ENCODE measurements at regions not wholly inside any gene's neighbourhood (a gene's known extent, or its start where the extent isn't known, plus 50 kb on each side); places are given as distances from the start of the nearest gene placed in this dataset.
A peak's percentile ranks its signal among the peaks of the same experiment; 100 is the strongest.
"Not testable (repeated sequence)": the region's sequence is repeated elsewhere in the genome, so short reads cannot be mapped to it uniquely, and the experiment has no call there.

DNA sequence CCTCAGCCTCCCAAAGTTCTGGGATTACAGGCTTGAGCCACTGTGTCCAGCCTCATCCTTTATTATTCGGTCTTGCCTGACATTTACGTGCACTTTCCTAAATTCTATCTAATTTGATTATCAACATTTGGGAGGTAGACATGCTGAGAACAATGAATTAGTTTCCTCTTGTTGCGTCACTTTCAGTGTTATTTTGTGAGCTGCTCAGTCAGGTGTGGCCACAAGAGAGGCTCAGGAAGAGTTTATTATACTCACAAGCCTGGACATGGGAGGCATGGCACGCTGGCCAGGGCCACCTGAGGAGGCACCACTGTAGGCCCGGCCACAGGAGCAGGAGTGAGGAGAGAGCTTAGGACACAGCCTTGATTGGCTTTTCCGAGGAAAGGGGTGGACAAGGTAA is 59.7 kb upstream of the RBFOX2 start:
- no peak for DNase-seq

DNA sequence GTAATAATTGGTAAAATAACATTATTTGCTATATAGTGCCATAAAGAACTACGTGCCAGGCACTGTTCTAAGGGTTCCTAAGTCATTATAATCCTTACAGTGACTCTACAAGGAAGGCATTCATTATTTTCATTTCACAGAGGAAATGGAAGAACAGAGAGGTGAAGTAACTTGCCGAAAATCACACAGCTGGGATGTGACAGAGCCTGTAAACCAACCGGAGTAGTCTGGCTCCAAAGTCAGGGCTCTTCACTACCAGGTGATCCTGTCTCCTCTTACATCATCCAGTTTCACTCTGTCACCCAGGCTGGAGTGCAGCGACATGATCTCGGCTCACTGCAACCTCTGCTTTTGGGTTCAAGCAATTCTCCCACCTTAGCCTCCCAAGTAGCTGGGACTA is 59.2 kb upstream of the RBFOX2 start:
- DNase-seq = no peak

DNA sequence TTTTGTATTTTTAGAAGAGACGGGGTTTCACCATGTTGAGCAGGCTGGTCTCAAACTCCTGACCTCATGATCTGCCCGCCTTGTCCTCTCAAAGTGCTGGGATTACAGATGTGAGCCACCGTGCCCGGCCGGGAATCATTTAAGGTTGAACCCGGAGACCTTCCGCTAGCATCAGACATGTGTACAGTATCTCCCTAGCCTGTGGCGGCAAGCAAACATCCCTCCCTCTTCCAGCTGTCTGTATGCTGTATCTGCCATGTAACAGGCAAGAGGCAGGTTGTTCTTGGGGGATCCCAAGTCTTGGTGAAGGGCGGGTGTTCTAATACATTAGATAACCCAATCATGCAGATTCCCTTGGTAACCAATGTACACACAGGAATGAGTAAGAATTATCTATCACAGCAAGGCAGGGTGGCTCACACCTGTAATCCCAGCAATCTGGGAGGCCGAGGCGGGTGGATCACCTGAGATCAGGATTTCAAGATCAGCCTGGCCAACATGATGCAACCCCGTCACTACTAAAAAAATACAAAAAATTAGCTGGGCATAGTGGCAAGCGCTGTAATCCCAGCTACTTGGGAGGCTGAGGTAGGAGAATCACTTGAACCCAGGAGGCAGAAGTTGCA is 58.1 kb upstream of the RBFOX2 start:
- no peak for DNase-seq

DNA sequence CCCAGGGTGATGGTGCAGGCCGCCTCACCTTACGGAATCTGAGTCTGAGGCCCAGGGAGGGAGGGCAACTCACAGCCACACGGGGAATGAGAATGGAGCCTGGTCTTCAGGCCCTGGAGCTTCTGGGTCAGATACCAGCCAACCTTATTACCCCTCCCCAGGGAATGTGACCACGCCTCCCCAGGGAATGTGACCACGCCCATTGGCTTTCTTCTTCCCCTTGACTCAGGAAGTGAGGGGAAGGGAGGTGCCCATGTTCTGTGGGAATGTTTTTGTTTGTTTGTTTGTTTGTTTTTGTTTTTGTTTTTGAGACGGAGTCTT is 57.5 kb upstream of the RBFOX2 start:
- no peak for DNase-seq

DNA sequence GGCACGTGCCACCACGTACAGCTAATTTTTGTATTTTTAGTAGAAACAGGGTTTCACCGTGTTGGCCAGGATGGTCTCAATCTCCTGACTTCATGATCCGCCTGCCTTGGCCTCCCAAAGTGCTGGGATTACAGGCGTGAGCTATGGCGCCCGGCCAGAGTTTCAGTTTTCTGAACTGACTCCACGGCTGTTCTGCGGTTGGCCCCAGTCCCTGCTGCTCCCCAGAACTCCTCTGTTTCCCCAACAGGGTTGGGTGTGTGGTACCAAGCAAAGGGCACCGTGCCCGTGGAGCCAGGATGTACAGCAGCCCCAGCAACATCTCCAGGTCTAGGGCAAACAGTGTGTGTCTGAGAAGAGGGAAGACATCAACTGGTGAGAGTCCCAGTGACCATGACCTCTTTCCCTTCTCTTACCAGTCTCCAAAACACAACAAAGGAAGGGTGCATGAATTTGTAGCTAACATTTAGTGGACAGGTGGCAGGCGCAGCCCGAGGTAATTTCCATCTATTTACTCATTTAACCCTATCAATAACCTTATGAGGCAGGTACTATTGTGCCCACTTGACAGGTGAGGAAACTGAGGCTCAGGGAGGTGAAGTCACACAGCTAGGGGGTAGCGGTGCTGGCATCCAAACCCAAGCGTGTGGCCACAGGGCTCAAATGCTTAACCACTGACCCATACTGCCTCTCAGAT is 57.0 kb upstream of the RBFOX2 start:
- no peak for DNase-seq

DNA sequence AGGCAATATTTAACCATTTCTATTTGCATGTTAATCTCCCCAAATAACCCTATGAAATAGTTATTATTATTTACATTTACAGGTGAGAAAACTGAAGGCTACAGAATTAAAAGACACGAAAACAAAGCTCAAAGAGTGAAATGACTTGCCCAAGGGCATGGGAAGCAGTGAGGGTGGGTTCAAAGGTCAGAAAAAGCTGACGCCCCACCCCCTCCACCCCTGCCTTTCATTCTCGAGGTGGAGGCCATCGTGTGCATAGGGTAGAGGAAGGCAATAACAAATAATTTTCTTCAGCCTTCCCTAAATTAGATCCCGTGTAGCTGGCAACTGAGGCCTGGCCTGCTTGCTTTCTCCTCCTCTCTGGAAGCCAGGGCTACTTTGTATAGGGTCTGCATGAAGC is 56.1 kb upstream of the RBFOX2 start:
- DNase-seq = no peak

DNA sequence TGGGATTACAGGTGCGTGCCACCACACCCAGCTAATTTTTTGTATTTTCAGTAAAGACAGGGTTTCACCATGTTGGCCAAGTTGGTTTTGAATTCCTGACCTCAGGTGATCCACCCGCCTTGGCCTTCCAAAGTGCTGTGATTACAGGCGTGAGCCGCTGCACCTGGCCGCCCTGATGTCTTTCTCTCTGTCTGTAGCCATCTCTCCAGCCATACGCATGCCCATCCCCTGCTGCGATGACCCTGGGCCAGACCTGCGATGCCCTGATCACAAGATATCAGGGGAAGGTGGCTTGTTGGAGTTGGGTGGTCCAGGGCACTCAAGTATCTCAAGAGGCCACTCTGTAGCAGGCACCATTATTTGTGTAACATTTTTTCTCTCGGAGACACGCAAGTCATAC is 54.4 kb upstream of the RBFOX2 start:
- no peak for DNase-seq

DNA sequence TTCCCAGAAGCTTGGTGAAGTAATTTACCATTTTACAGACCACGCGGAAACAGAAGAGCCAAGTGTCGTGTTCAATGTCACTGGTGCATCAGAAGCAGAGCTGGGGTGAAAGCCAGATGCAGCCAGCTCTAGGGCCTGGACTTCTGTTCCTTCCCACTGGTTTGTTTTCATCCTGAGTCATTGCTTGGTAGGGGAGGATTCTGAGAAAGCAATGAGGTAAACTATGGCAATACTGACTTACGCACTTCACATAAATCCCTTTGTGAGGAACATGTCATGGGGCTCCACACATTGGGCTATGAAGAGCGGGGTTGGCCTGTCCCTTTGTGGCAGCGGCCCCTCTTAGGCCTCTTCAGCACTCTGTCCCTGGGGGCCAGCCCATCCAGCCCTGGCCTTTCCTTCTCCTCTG is 52.4 kb upstream of the RBFOX2 start:
- peak; percentile 63 for DNase-seq

DNA sequence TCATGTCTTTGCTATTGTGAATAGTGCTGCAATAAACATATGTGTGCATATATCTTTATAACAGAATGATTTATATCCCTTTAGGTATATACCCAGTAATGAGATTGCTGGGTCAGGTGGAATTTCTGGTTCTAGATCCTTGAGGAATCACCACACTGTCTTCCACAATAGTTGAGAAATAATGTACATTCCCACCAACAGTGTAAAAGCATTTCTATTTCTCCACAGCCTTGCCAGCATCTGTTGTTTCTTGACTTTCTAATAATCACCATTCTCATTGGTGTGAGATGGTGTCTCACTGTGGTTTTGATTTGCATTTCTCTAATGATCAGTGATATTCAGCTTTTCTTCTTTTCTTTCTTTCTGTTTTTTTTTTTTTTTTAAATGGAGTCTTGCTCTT is 51.7 kb upstream of the RBFOX2 start:
- DNase-seq = not testable (repeated sequence)

DNA sequence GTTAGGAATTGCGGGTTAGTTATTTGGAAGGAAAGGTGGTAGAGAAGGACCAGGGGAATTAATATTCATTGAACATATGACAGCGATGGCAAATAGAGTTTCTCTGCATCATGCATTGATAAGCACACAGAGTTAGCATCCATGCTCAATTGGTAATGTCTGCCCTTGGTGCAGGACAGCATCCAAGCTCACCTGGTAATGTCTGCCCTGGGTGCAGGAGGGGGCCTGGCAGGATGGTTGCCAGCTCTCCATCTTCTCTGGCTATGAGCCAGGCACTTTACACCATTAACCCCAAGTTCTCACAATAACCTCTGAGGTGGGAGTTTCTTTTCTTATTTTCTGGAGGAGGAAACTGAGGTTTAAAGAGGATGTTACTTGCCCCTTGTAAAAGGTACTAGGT is 50.4 kb upstream of the RBFOX2 start:
- no peak for DNase-seq

Data from T1000 (cell line).